ENCODE measurements at regions not wholly inside any gene's neighbourhood (a gene's known extent, or its start where the extent isn't known, plus 50 kb on each side); places are given as distances from the start of the nearest gene placed in this dataset.

DNA sequence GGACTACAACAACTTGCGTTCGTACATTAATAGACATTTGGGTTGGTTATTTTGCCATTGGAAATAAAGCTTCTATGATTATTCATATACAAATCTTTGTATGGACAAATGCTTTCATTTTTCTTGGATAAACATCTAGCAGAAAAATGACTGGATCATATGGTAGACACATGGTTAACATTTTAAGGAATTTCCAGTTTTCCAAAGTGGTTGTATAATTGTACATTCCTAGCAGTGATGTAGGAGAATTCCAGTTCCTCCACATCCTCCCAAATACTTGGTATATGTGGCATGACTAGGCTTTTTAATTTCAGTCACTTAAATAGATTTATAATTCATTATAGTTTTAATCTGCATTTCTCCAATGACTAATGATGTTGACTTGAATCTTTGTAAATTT is 246.2 kb upstream of the NCAM1 start:
- H3K79me2 ChIP-seq (ENCODE audit: control insufficient read depth, insufficient read depth, low read length, poor library complexity) = no peaks in the 10 kb centered on the region
- no peak for DNase-seq
- no peak overlapping the region for H2AK5ac ChIP-seq (ENCODE audit: low read length)
- no peak overlapping the region for H3K18ac ChIP-seq (ENCODE audit: low read length)
- H3K27me3 ChIP-seq (ENCODE audit: insufficient read depth, low read length) = no peaks in the 10 kb centered on the region
- H2BK5ac ChIP-seq (ENCODE audit: low read depth, low read length, poor library complexity) = no peak overlapping the region
- no peaks in the 10 kb centered on the region for H3K4me1 ChIP-seq (ENCODE audit: control insufficient read depth in 1 of 2, insufficient read depth in 2 of 2, low read length in 2 of 2)
- no peak overlapping the region for H4K91ac ChIP-seq (ENCODE audit: low read depth, low read length)
- H2BK12ac ChIP-seq (ENCODE audit: low read length) = no peak overlapping the region
- no peaks in the 10 kb centered on the region for H3K79me1 ChIP-seq (ENCODE audit: low read length)
- H3K9me3 ChIP-seq (ENCODE audit: insufficient read depth, low read depth, low read length) = no peaks in the 10 kb centered on the region
- H2BK120ac ChIP-seq (ENCODE audit: insufficient read depth, low read length, poor library complexity) = no peak overlapping the region
- no peaks in the 10 kb centered on the region for H3K36me3 ChIP-seq (ENCODE audit: control insufficient read depth in 1 of 2, insufficient read depth in 2 of 2, low read length in 2 of 2)
- H3K4me2 ChIP-seq (ENCODE audit: low read length) = no peak overlapping the region
- H2AFZ ChIP-seq (ENCODE audit: insufficient read depth, low read length, poor library complexity) = no peak overlapping the region
- no CpG with 5 or more reads among the region's 2 CpGs for WGBS (ENCODE audit: extremely low coverage, insufficient coverage, insufficient read length)
- H3K14ac ChIP-seq (ENCODE audit: low read length) = no peak overlapping the region
- no peak overlapping the region for H3K4me3 ChIP-seq (ENCODE audit: low read depth, low read length)
- H3K4ac ChIP-seq (ENCODE audit: low read depth, low read length) = no peak overlapping the region
- H3K9ac ChIP-seq (ENCODE audit: low read length) = no peak overlapping the region
- H3K27ac ChIP-seq (ENCODE audit: low read depth, low read length) = no peak overlapping the region
- no peak overlapping the region for H4K8ac ChIP-seq (ENCODE audit: low read depth, low read length)
- H4K12ac ChIP-seq (ENCODE audit: low read depth, low read length) = no peak overlapping the region
- H3K23ac ChIP-seq (ENCODE audit: low read length) = no peak overlapping the region

GRCh38 chr11:112718483-112718882 is 242.7 kb upstream of the NCAM1 start:
- Histone ChIP-seq H4K8ac (ENCODE audit: low read depth, low read length) (no peak overlapping the region), H4K12ac (ENCODE audit: low read depth, low read length) (no peak overlapping the region), H3K79me1 (ENCODE audit: low read length) (no peaks in the 10 kb centered on the region), H3K23ac (ENCODE audit: low read length) (no peak overlapping the region), H3K27ac (ENCODE audit: low read depth, low read length) (no peak overlapping the region), H3K4ac (ENCODE audit: low read depth, low read length) (no peak overlapping the region), H2BK12ac (ENCODE audit: low read length) (no peak overlapping the region), H3K4me3 (ENCODE audit: low read depth, low read length) (no peak overlapping the region), H2AK5ac (ENCODE audit: low read length) (no peak overlapping the region), H3K36me3 (ENCODE audit: control insufficient read depth in 1 of 2, insufficient read depth in 2 of 2, low read length in 2 of 2) (no peaks in the 10 kb centered on the region), H3K14ac (ENCODE audit: low read length) (no peak overlapping the region), H2BK5ac (ENCODE audit: low read depth, low read length, poor library complexity) (no peak overlapping the region), H3K9ac (ENCODE audit: low read length) (no peak overlapping the region), H3K9me3 (ENCODE audit: insufficient read depth, low read depth, low read length) (no peaks in the 10 kb centered on the region), H3K4me2 (ENCODE audit: low read length) (no peak overlapping the region), H3K4me1 (ENCODE audit: control insufficient read depth in 1 of 2, insufficient read depth in 2 of 2, low read length in 2 of 2) (no peaks in the 10 kb centered on the region), H4K91ac (ENCODE audit: low read depth, low read length) (no peak overlapping the region), H3K18ac (ENCODE audit: low read length) (no peak overlapping the region), H3K79me2 (ENCODE audit: control insufficient read depth, insufficient read depth, low read length, poor library complexity) (no peaks in the 10 kb centered on the region), H2BK120ac (ENCODE audit: insufficient read depth, low read length, poor library complexity) (no peak overlapping the region), H2AFZ (ENCODE audit: insufficient read depth, low read length, poor library complexity) (no peak overlapping the region), H3K27me3 (ENCODE audit: insufficient read depth, low read length) (no peaks in the 10 kb centered on the region)
- WGBS (ENCODE audit: extremely low coverage, insufficient coverage, insufficient read length) = no CpG with 5 or more reads among the region's 1 CpG
- no peak for DNase-seq

GRCh38 chr11:112719736-112720525 is 241.3 kb upstream of the NCAM1 start:
- Histone ChIP-seq H3K4me2 (ENCODE audit: low read length) (no peak overlapping the region), H2AK5ac (ENCODE audit: low read length) (no peak overlapping the region), H3K27ac (ENCODE audit: low read depth, low read length) (no peak overlapping the region), H3K4ac (ENCODE audit: low read depth, low read length) (no peak overlapping the region), H3K79me2 (ENCODE audit: control insufficient read depth, insufficient read depth, low read length, poor library complexity) (no peaks in the 10 kb centered on the region), H3K4me3 (ENCODE audit: low read depth, low read length) (no peak overlapping the region), H2BK120ac (ENCODE audit: insufficient read depth, low read length, poor library complexity) (no peak overlapping the region), H2AFZ (ENCODE audit: insufficient read depth, low read length, poor library complexity) (no peak overlapping the region), H3K36me3 (ENCODE audit: control insufficient read depth in 1 of 2, insufficient read depth in 2 of 2, low read length in 2 of 2) (no peaks in the 10 kb centered on the region), H3K18ac (ENCODE audit: low read length) (no peak overlapping the region), H3K14ac (ENCODE audit: low read length) (no peak overlapping the region), H3K79me1 (ENCODE audit: low read length) (no peaks in the 10 kb centered on the region), H4K12ac (ENCODE audit: low read depth, low read length) (no peak overlapping the region), H2BK12ac (ENCODE audit: low read length) (no peak overlapping the region), H3K23ac (ENCODE audit: low read length) (no peak overlapping the region), H4K91ac (ENCODE audit: low read depth, low read length) (no peak overlapping the region), H3K4me1 (ENCODE audit: control insufficient read depth in 1 of 2, insufficient read depth in 2 of 2, low read length in 2 of 2) (no peaks in the 10 kb centered on the region), H4K8ac (ENCODE audit: low read depth, low read length) (no peak overlapping the region), H3K9ac (ENCODE audit: low read length) (no peak overlapping the region), H3K9me3 (ENCODE audit: insufficient read depth, low read depth, low read length) (no peaks in the 10 kb centered on the region), H3K27me3 (ENCODE audit: insufficient read depth, low read length) (no peaks in the 10 kb centered on the region), H2BK5ac (ENCODE audit: low read depth, low read length, poor library complexity) (no peak overlapping the region)
- no peak for DNase-seq
- no CpG with 5 or more reads among the region's 11 CpGs for WGBS (ENCODE audit: extremely low coverage, insufficient coverage, insufficient read length)

- Histone ChIP-seq H3K79me2 (ENCODE audit: control insufficient read depth, insufficient read depth, low read length, poor library complexity) (no peaks in the 10 kb centered on the region), H2AK5ac (ENCODE audit: low read length) (no peak overlapping the region), H2BK5ac (ENCODE audit: low read depth, low read length, poor library complexity) (no peak overlapping the region), H3K23ac (ENCODE audit: low read length) (no peak overlapping the region), H3K14ac (ENCODE audit: low read length) (no peak overlapping the region), H3K9ac (ENCODE audit: low read length) (no peak overlapping the region), H3K4ac (ENCODE audit: low read depth, low read length) (no peak overlapping the region), H3K27ac (ENCODE audit: low read depth, low read length) (no peak overlapping the region), H4K91ac (ENCODE audit: low read depth, low read length) (no peak overlapping the region), H3K9me3 (ENCODE audit: insufficient read depth, low read depth, low read length) (no peaks in the 10 kb centered on the region), H2BK12ac (ENCODE audit: low read length) (no peak overlapping the region), H3K36me3 (ENCODE audit: control insufficient read depth in 1 of 2, insufficient read depth in 2 of 2, low read length in 2 of 2) (no peaks in the 10 kb centered on the region), H4K8ac (ENCODE audit: low read depth, low read length) (no peak overlapping the region), H2AFZ (ENCODE audit: insufficient read depth, low read length, poor library complexity) (no peak overlapping the region), H2BK120ac (ENCODE audit: insufficient read depth, low read length, poor library complexity) (no peak overlapping the region), H3K4me1 (ENCODE audit: control insufficient read depth in 1 of 2, insufficient read depth in 2 of 2, low read length in 2 of 2) (no peaks in the 10 kb centered on the region), H3K18ac (ENCODE audit: low read length) (no peak overlapping the region), H4K12ac (ENCODE audit: low read depth, low read length) (no peak overlapping the region), H3K4me2 (ENCODE audit: low read length) (no peak overlapping the region), H3K4me3 (ENCODE audit: low read depth, low read length) (no peak overlapping the region), H3K79me1 (ENCODE audit: low read length) (no peaks in the 10 kb centered on the region), H3K27me3 (ENCODE audit: insufficient read depth, low read length) (no peaks in the 10 kb centered on the region)
- no peak for DNase-seq
- no CpG with 5 or more reads among the region's 2 CpGs for WGBS (ENCODE audit: extremely low coverage, insufficient coverage, insufficient read length)
Measured at GRCh38 chr11:112722148-112722547, 239.1 kb upstream of the NCAM1 start.

Measured in trophoblast cell (in vitro differentiated cells and primary cell).